ENCODE measurements at regions not wholly inside any gene's neighbourhood (a gene's known extent, or its start where the extent isn't known, plus 50 kb on each side); places are given as distances from the start of the nearest gene placed in this dataset.

DNA sequence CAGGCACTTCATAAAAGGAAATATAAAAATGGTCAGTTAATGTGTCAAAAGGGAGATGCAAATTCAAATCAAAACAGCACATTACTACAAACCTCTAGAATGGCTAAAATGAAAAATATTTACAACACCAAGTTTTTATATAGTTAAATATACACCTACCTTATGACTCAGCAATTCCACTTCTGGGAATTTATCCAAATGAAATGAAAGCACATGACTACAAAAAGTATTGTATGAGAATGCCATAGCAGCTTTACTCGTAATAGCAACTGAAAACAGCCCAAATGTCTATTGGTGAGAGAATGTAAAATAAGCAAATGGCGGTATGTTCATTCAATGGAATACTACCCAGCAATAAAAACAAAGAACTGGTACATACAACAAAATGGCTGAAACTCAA, 175.8 kb upstream of the SPAG17 start:
- Histone ChIP-seq H4K20me1 (replicated peaks; ENCODE audit: insufficient read depth) (no peaks in the 10 kb centered on the region), H3K4me1 (ENCODE audit: insufficient read depth) (no peaks in the 10 kb centered on the region), H3K79me2 (replicated peaks; ENCODE audit: insufficient read depth) (no peaks in the 10 kb centered on the region), H3K27me3 (ENCODE audit: insufficient read depth) (no peaks in the 10 kb centered on the region), H3K36me3 (ENCODE audit: insufficient read depth) (peaks cover 3% of the 10 kb centered on the region; the same call in 1 of the 2 replicates), H3F3A (replicated peaks; ENCODE audit: low read depth) (no peaks in the 10 kb centered on the region), H3K4me2 (no peak overlapping the region), H3K27ac (ENCODE audit: low read depth) (no peak overlapping the region), H3K9me2 (ENCODE audit: insufficient read depth) (0 out of 2 replicates have a peak, but pooled peaks cover 2% of the 10 kb centered on the region), H2AFZ (no peak overlapping the region), H3K4me3 (no peak overlapping the region)
- Mint-ChIP-seq H3K4me1 (no peaks in the 10 kb centered on the region), H3K4me3 (no peak overlapping the region), H3K27me3 (ENCODE audit: insufficient read depth, low read depth, poor library complexity) (peaks cover 1% of the 10 kb centered on the region), H3K36me3 (ENCODE audit: low read depth) (peaks cover 8% of the 10 kb centered on the region; the same call in 2 of the 3 replicates), H3K27ac (no peak overlapping the region), H3K9me3 (peaks cover 24% of the 10 kb centered on the region; the same call in 2 of the 3 replicates)
- TF ChIP-seq, protein P1, sequence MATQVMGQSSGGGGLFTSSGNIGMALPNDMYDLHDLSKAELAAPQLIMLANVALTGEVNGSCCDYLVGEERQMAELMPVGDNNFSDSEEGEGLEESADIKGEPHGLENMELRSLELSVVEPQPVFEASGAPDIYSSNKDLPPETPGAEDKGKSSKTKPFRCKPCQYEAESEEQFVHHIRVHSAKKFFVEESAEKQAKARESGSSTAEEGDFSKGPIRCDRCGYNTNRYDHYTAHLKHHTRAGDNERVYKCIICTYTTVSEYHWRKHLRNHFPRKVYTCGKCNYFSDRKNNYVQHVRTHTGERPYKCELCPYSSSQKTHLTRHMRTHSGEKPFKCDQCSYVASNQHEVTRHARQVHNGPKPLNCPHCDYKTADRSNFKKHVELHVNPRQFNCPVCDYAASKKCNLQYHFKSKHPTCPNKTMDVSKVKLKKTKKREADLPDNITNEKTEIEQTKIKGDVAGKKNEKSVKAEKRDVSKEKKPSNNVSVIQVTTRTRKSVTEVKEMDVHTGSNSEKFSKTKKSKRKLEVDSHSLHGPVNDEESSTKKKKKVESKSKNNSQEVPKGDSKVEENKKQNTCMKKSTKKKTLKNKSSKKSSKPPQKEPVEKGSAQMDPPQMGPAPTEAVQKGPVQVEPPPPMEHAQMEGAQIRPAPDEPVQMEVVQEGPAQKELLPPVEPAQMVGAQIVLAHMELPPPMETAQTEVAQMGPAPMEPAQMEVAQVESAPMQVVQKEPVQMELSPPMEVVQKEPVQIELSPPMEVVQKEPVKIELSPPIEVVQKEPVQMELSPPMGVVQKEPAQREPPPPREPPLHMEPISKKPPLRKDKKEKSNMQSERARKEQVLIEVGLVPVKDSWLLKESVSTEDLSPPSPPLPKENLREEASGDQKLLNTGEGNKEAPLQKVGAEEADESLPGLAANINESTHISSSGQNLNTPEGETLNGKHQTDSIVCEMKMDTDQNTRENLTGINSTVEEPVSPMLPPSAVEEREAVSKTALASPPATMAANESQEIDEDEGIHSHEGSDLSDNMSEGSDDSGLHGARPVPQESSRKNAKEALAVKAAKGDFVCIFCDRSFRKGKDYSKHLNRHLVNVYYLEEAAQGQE (IDR thresholded peaks at IDR 0.05; ENCODE audit: unreplicated experiment): no peak
- TF ChIP-seq ZNF331 (CRISPR knock-in tag; IDR thresholded peaks at IDR 0.05; ENCODE audit: low read depth) (no peak), JUNB (IDR thresholded peaks at IDR 0.05; ENCODE audit: unreplicated experiment) (no peak), CREB1 (CRISPR knock-in tag; IDR thresholded peaks at IDR 0.05; ENCODE audit: low read depth) (no peak), STAT1 (IDR thresholded peaks at IDR 0.05; ENCODE audit: unreplicated experiment) (no peak), EZH2 (IDR thresholded peaks at IDR 0.05; ENCODE audit: low read depth, unreplicated experiment) (no peak), POLR2AphosphoS5 (IDR thresholded peaks at IDR 0.05; ENCODE audit: low read depth) (no peak), EZH2phosphoT487 (IDR thresholded peaks at IDR 0.05; ENCODE audit: unreplicated experiment) (no peak), NANOG (IDR thresholded peaks at IDR 0.05; ENCODE audit: borderline replicate concordance) (no peak), ZNF114 (CRISPR knock-in tag; IDR thresholded peaks at IDR 0.05) (no peak)
- TF ChIP-seq, protein P2, sequence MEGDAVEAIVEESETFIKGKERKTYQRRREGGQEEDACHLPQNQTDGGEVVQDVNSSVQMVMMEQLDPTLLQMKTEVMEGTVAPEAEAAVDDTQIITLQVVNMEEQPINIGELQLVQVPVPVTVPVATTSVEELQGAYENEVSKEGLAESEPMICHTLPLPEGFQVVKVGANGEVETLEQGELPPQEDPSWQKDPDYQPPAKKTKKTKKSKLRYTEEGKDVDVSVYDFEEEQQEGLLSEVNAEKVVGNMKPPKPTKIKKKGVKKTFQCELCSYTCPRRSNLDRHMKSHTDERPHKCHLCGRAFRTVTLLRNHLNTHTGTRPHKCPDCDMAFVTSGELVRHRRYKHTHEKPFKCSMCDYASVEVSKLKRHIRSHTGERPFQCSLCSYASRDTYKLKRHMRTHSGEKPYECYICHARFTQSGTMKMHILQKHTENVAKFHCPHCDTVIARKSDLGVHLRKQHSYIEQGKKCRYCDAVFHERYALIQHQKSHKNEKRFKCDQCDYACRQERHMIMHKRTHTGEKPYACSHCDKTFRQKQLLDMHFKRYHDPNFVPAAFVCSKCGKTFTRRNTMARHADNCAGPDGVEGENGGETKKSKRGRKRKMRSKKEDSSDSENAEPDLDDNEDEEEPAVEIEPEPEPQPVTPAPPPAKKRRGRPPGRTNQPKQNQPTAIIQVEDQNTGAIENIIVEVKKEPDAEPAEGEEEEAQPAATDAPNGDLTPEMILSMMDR (conservative IDR thresholded peaks at IDR 0.05; ENCODE audit: low read depth in 2 of 2): no peak
- TF ChIP-seq, protein P3, sequence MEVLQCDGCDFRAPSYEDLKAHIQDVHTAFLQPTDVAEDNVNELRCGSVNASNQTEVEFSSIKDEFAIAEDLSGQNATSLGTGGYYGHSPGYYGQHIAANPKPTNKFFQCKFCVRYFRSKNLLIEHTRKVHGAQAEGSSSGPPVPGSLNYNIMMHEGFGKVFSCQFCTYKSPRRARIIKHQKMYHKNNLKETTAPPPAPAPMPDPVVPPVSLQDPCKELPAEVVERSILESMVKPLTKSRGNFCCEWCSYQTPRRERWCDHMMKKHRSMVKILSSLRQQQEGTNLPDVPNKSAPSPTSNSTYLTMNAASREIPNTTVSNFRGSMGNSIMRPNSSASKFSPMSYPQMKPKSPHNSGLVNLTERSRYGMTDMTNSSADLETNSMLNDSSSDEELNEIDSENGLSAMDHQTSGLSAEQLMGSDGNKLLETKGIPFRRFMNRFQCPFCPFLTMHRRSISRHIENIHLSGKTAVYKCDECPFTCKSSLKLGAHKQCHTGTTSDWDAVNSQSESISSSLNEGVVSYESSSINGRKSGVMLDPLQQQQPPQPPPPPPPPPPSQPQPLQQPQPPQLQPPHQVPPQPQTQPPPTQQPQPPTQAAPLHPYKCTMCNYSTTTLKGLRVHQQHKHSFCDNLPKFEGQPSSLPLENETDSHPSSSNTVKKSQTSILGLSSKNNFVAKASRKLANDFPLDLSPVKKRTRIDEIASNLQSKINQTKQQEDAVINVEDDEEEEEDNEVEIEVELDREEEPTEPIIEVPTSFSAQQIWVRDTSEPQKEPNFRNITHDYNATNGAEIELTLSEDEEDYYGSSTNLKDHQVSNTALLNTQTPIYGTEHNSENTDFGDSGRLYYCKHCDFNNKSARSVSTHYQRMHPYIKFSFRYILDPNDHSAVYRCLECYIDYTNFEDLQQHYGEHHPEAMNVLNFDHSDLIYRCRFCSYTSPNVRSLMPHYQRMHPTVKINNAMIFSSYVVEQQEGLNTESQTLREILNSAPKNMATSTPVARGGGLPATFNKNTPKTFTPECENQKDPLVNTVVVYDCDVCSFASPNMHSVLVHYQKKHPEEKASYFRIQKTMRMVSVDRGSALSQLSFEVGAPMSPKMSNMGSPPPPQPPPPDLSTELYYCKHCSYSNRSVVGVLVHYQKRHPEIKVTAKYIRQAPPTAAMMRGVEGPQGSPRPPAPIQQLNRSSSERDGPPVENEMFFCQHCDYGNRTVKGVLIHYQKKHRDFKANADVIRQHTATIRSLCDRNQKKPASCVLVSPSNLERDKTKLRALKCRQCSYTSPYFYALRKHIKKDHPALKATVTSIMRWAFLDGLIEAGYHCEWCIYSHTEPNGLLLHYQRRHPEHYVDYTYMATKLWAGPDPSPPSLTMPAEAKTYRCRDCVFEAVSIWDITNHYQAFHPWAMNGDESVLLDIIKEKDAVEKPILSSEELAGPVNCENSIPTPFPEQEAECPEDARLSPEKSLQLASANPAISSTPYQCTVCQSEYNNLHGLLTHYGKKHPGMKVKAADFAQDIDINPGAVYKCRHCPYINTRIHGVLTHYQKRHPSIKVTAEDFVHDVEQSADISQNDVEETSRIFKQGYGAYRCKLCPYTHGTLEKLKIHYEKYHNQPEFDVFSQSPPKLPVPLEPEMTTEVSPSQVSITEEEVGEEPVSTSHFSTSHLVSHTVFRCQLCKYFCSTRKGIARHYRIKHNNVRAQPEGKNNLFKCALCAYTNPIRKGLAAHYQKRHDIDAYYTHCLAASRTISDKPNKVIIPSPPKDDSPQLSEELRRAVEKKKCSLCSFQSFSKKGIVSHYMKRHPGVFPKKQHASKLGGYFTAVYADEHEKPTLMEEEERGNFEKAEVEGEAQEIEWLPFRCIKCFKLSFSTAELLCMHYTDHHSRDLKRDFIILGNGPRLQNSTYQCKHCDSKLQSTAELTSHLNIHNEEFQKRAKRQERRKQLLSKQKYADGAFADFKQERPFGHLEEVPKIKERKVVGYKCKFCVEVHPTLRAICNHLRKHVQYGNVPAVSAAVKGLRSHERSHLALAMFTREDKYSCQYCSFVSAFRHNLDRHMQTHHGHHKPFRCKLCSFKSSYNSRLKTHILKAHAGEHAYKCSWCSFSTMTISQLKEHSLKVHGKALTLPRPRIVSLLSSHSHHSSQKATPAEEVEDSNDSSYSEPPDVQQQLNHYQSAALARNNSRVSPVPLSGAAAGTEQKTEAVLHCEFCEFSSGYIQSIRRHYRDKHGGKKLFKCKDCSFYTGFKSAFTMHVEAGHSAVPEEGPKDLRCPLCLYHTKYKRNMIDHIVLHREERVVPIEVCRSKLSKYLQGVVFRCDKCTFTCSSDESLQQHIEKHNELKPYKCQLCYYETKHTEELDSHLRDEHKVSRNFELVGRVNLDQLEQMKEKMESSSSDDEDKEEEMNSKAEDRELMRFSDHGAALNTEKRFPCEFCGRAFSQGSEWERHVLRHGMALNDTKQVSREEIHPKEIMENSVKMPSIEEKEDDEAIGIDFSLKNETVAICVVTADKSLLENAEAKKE (CRISPR knock-in tag; IDR thresholded peaks at IDR 0.05): no peak
- TF ChIP-seq, protein P4, sequence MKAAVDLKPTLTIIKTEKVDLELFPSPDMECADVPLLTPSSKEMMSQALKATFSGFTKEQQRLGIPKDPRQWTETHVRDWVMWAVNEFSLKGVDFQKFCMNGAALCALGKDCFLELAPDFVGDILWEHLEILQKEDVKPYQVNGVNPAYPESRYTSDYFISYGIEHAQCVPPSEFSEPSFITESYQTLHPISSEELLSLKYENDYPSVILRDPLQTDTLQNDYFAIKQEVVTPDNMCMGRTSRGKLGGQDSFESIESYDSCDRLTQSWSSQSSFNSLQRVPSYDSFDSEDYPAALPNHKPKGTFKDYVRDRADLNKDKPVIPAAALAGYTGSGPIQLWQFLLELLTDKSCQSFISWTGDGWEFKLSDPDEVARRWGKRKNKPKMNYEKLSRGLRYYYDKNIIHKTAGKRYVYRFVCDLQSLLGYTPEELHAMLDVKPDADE (IDR thresholded peaks at IDR 0.05): no peak
- DNase-seq (ENCODE audit: low spot score): no peak
- no peak for ATAC-seq
